Spleen (tissue), 7 donors: ENCODE measurements at regions not wholly inside any gene's neighbourhood (a gene's known extent, or its start where the extent isn't known, plus 50 kb on each side); places are given as distances from the start of the nearest gene placed in this dataset.

Source experiments
- CTCF ChIP-seq, 11 experiments: fragments of 200-600 bp in 7 of 11; fragments of 450-650 bp in 4 of 11; sonication (generic) in 4 of 11; IDR thresholded peaks in 8 of 11; conservative IDR thresholded peaks in 3 of 11; 1 replicate in 7 of 11; 2 replicates in 4 of 11; pipeline versions ENCODE4 v1.4.0 to v1.8.0; 2016 to 2021; ENCODE audit warnings: antibody characterized with exemption in 11 of 11, inconsistent platforms in 4 of 11, mild to moderate bottlenecking in 1 of 11
- POLR2A ChIP-seq, 3 donors: fragments of 450-650 bp; IDR thresholded peaks; one replicate each; pipeline ENCODE4 v1.5.1; 2017; ENCODE audit warnings: antibody characterized with exemption in 3 of 3, mild to moderate bottlenecking in 1 of 3
- POLR2AphosphoS5 ChIP-seq, 3 donors: sonication (generic); formaldehyde crosslinking; IDR thresholded peaks; one replicate each; pipeline ENCODE4 v1.5.1; 2017; ENCODE audit warnings: antibody characterized with exemption in 3 of 3
- donor health status: DM: no; HTN: no; CAD: no; lungs with moderate emphysema.
- donor health status: DM: no; HTN: no; CAD: no.
- donor health status: DM: no; HTN: no; CAD: no.

DNA sequence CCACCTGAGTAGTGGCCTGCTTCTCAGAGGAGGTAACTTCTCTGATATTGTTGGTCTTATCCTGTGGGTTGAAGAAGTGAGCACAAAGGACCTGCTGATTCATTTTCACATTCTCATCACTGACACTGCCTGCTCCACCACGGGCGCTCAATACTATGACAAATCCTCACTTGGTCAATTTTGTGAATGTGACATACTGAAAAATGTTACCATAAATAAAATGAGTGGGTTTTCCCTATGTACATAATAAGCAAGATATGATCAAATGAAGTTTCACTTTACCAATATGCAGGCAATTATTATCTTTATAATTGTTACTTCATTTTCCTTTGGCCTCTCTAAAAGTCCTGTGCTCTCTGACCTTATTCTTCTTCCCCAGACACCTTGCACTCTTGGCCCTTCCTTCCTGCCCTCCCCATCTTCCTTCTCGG is 71.5 kb upstream of the RIPOR2 start:
- TF ChIP-seq CTCF (IDR thresholded peaks at IDR 0.05 in 8 of 11, conservative IDR thresholded peaks at IDR 0.05 in 3 of 11) = no peak
- TF ChIP-seq POLR2AphosphoS5 (IDR thresholded peaks at IDR 0.05) = no peak
- no peak for TF ChIP-seq POLR2A (IDR thresholded peaks at IDR 0.05)
